Astrocyte of the hippocampus (primary cell): ENCODE measurements at regions not wholly inside any gene's neighbourhood (a gene's known extent, or its start where the extent isn't known, plus 50 kb on each side); places are given as distances from the start of the nearest gene placed in this dataset.
"Not testable (repeated sequence)": the region's sequence is repeated elsewhere in the genome, so short reads cannot be mapped to it uniquely, and the experiment has no call there.

Experiments used
- DNase-seq: peaks from one replicate; pipeline ENCODE4 v3.0.0; 2011; ENCODE audit warnings: low read depth, low spot score

- no peak for DNase-seq
These were observed 103.0 kb upstream of the PLXNA2 start for GRCh38 chr1:208347191-208347590.

GRCh38 chr1:208349694-208350330 is 105.6 kb upstream of the PLXNA2 start:
- peak; percentile 5 for DNase-seq

- DNase-seq: no peak
These were observed 106.6 kb upstream of the PLXNA2 start for GRCh38 chr1:208350815-208351214.

GRCh38 chr1:208351838-208352237 is 107.7 kb upstream of the PLXNA2 start:
- no peak for DNase-seq

- not testable (repeated sequence) for DNase-seq
These were observed 109.6 kb upstream of the PLXNA2 start for GRCh38 chr1:208353797-208354196.

- no peak for DNase-seq
These were observed 113.7 kb upstream of the PLXNA2 start for GRCh38 chr1:208357644-208358507.

GRCh38 chr1:208358651-208359050 is 114.5 kb upstream of the PLXNA2 start:
- no peak for DNase-seq

- DNase-seq: no peak
These were observed 117.8 kb upstream of the PLXNA2 start for GRCh38 chr1:208362011-208362410.

GRCh38 chr1:208366559-208366958 is 122.4 kb upstream of the PLXNA2 start:
- DNase-seq: no peak

- DNase-seq: no peak
These were observed 124.9 kb upstream of the PLXNA2 start for GRCh38 chr1:208369045-208369444.

GRCh38 chr1:208369658-208370057 is 125.5 kb upstream of the PLXNA2 start:
- no peak for DNase-seq

GRCh38 chr1:208374391-208374941 is 130.3 kb upstream of the PLXNA2 start:
- peak; percentile 74 for DNase-seq

- DNase-seq: no peak
These were observed 137.3 kb upstream of the PLXNA2 start for GRCh38 chr1:208381481-208381880.

GRCh38 chr1:208387908-208388811 is 144.0 kb upstream of the PLXNA2 start:
- no peak for DNase-seq

GRCh38 chr1:208393416-208393815 is 149.2 kb upstream of the PLXNA2 start:
- no peak for DNase-seq

- DNase-seq: no peak
These were observed 149.6 kb upstream of the PLXNA2 start for GRCh38 chr1:208393826-208394225.

GRCh38 chr1:208397286-208397685 is 153.1 kb upstream of the PLXNA2 start:
- no peak for DNase-seq

- no peak for DNase-seq
These were observed 160.8 kb upstream of the PLXNA2 start for GRCh38 chr1:208405014-208405413.

GRCh38 chr1:208409176-208409575 is 165.0 kb upstream of the PLXNA2 start:
- DNase-seq: no peak

GRCh38 chr1:208410409-208410808 is 166.2 kb upstream of the PLXNA2 start:
- no peak for DNase-seq

- DNase-seq: no peak
These were observed 168.8 kb upstream of the PLXNA2 start for GRCh38 chr1:208413006-208413405.

GRCh38 chr1:208418667-208419066 is 174.5 kb upstream of the PLXNA2 start:
- no peak for DNase-seq
